ENCODE measurements at regions not wholly inside any gene's neighbourhood (a gene's known extent, or its start where the extent isn't known, plus 50 kb on each side); places are given as distances from the start of the nearest gene placed in this dataset.

GRCh38 chr5:155268770-155269425 is 255.3 kb downstream of the KIF4B start:
- H3K79me2 ChIP-seq (ENCODE audit: insufficient read depth, low read length) = no peaks in the 10 kb centered on the region

GRCh38 chr5:155270725-155271124 is 257.2 kb downstream of the KIF4B start:
- ATAC-seq (ENCODE audit: insufficient read depth, low read depth) (no peak), DNase-seq (no peak)
- no peaks in the 10 kb centered on the region for H3K36me3 ChIP-seq (ENCODE audit: insufficient read depth, low read length)
- H3K27me3 ChIP-seq (ENCODE audit: insufficient read depth, low read length, poor library complexity) = no peaks in the 10 kb centered on the region
- H3K9ac ChIP-seq (ENCODE audit: low read depth, low read length) = no peak overlapping the region
- H3K79me2 ChIP-seq (ENCODE audit: insufficient read depth, low read length) = no peaks in the 10 kb centered on the region
- no peak overlapping the region for H3K4me3 ChIP-seq (ENCODE audit: low read depth in 1 of 2, low read length in 2 of 2)
- H3K27ac ChIP-seq (ENCODE audit: low read length) = no peak overlapping the region
- H4K20me1 ChIP-seq (ENCODE audit: insufficient read depth, low read length) = no peaks in the 10 kb centered on the region
- H3K4me2 ChIP-seq (ENCODE audit: insufficient read depth, low read length) = no peak overlapping the region
- no peaks in the 10 kb centered on the region for H3K4me1 ChIP-seq (ENCODE audit: insufficient read depth, low read length)
- H3K9me3 ChIP-seq (ENCODE audit: insufficient read depth, low read length, severe bottlenecking) = no peaks in the 10 kb centered on the region
- no peak for TF ChIP-seq CTCF (IDR thresholded peaks at IDR 0.05; ENCODE audit: borderline replicate concordance, extremely low read depth, low read length, poor library complexity, severe bottlenecking)
- no peak for TF ChIP-seq EZH2 (IDR thresholded peaks at IDR 0.05; ENCODE audit: borderline replicate concordance, low read depth, low read length, severe bottlenecking)
- H2AFZ ChIP-seq (ENCODE audit: low read depth, low read length) = no peak overlapping the region

More at GRCh38 chr5:155268770-155269425, 255.3 kb downstream of the KIF4B start:
- no peaks in the 10 kb centered on the region for H3K36me3 ChIP-seq (ENCODE audit: insufficient read depth, low read length)
- no peak overlapping the region for H3K4me3 ChIP-seq (ENCODE audit: low read depth in 1 of 2, low read length in 2 of 2)
- no peaks in the 10 kb centered on the region for H3K27me3 ChIP-seq (ENCODE audit: insufficient read depth, low read length, poor library complexity)
- no peaks in the 10 kb centered on the region for H3K9me3 ChIP-seq (ENCODE audit: insufficient read depth, low read length, severe bottlenecking)
- H3K27ac ChIP-seq (ENCODE audit: low read length) = no peak overlapping the region
- no peak for ATAC-seq (ENCODE audit: insufficient read depth, low read depth)
- no peak overlapping the region for H3K9ac ChIP-seq (ENCODE audit: low read depth, low read length)
- no peaks in the 10 kb centered on the region for H4K20me1 ChIP-seq (ENCODE audit: insufficient read depth, low read length)
- no peak overlapping the region for H3K4me2 ChIP-seq (ENCODE audit: insufficient read depth, low read length)
- H2AFZ ChIP-seq (ENCODE audit: low read depth, low read length) = no peak overlapping the region
- DNase-seq = no peak
- no peaks in the 10 kb centered on the region for H3K4me1 ChIP-seq (ENCODE audit: insufficient read depth, low read length)
- TF ChIP-seq CTCF (IDR thresholded peaks at IDR 0.05; ENCODE audit: borderline replicate concordance, extremely low read depth, low read length, poor library complexity, severe bottlenecking) (no peak), EZH2 (IDR thresholded peaks at IDR 0.05; ENCODE audit: borderline replicate concordance, low read depth, low read length, severe bottlenecking) (no peak)

GRCh38 chr5:155274484-155274883 is 260.9 kb downstream of the KIF4B start:
- H3K27me3 ChIP-seq (ENCODE audit: insufficient read depth, low read length, poor library complexity) = peaks cover 2% of the 10 kb centered on the region
- no peaks in the 10 kb centered on the region for H3K79me2 ChIP-seq (ENCODE audit: insufficient read depth, low read length)
- no peak overlapping the region for H3K4me3 ChIP-seq (ENCODE audit: low read depth in 1 of 2, low read length in 2 of 2)
- H3K9ac ChIP-seq (ENCODE audit: low read depth, low read length) = no peak overlapping the region
- H3K27ac ChIP-seq (ENCODE audit: low read length) = no peak overlapping the region
- no peaks in the 10 kb centered on the region for H4K20me1 ChIP-seq (ENCODE audit: insufficient read depth, low read length)
- no peaks in the 10 kb centered on the region for H3K36me3 ChIP-seq (ENCODE audit: insufficient read depth, low read length)
- DNase-seq = no peak
- H3K4me1 ChIP-seq (ENCODE audit: insufficient read depth, low read length) = no peaks in the 10 kb centered on the region
- H3K9me3 ChIP-seq (ENCODE audit: insufficient read depth, low read length, severe bottlenecking) = no peaks in the 10 kb centered on the region
- H2AFZ ChIP-seq (ENCODE audit: low read depth, low read length) = no peak overlapping the region
- no peak overlapping the region for H3K4me2 ChIP-seq (ENCODE audit: insufficient read depth, low read length)
- TF ChIP-seq CTCF (IDR thresholded peaks at IDR 0.05; ENCODE audit: borderline replicate concordance, extremely low read depth, low read length, poor library complexity, severe bottlenecking) (no peak), EZH2 (IDR thresholded peaks at IDR 0.05; ENCODE audit: borderline replicate concordance, low read depth, low read length, severe bottlenecking) (no peak)
- no peak for ATAC-seq (ENCODE audit: insufficient read depth, low read depth)

Data from DND-41 (cell line).